HepG2 (cell line): ENCODE measurements at regions not wholly inside any gene's neighbourhood (a gene's known extent, or its start where the extent isn't known, plus 50 kb on each side); places are given as distances from the start of the nearest gene placed in this dataset.

Experiments used
- ATAC-seq: fragments of 200-7000 bp; cut with Tn5 transposase; 3 replicates; pipeline ENCODE4 v1.9.1; 2020; ENCODE audit warnings: mild to moderate bottlenecking, moderate library complexity
- BruUV-seq: library from RNA; stranded (reverse); fragments of 400-500 nt; replicated peaks from 2 replicates; lab custom pipeline; 2021; lab: Mats Ljungman, UMichigan
- CTCF ChIA-PET: fragments of 300-600 bp; formaldehyde crosslinking; extraction: SDS; loops from one replicate; lab custom pipeline; 2021; ENCODE audit warnings: low total read pairs, inconsistent platforms, low intra/inter-chr PET ratio; lab: Yijun Ruan, JAX
- POLR2A ChIA-PET: fragments of 350-600 bp; sonication (Branson Sonifier 250); formaldehyde crosslinking; loops from one replicate; lab custom pipeline; 2020; ENCODE audit warnings: antibody characterized with exemption, inconsistent platforms; lab: Yijun Ruan, JAX
- DNase-seq: peaks from one replicate; pipeline ENCODE4 v3.0.0-alpha.2; 2015; ENCODE audit warnings: low spot score
- FAIRE-seq: peaks from 3 replicates; lab custom pipeline; 2011; peaks lifted over from hg19 to GRCh38; lab: Jason Lieb, UNC
- H2AFZ ChIP-seq: one replicate; pipeline ENCODE4 v1.6.1; 2011; ENCODE audit warnings: low read length, inconsistent platforms
- H3K27ac ChIP-seq: fragments of 300-600 bp; 3 replicates; pipeline ENCODE4 v1.8.0; 2011; ENCODE audit warnings: mixed run types, mild to moderate bottlenecking, mixed read lengths, low read length, inconsistent platforms; ENCODE audit not compliant: insufficient read depth; ENCODE audit errors: extremely low read length
- H3K27me3 ChIP-seq, 2 experiments: fragments of 200-600 bp in 1 of 2; 2 replicates in 1 of 2; 3 replicates in 1 of 2; pipeline versions ENCODE4 v1.6.0 to v1.8.0; 2011; ENCODE audit warnings: low read length in 2 of 2, mild to moderate bottlenecking in 2 of 2, moderate library complexity in 2 of 2, inconsistent platforms in 1 of 2; ENCODE audit not compliant: insufficient read depth in 2 of 2, control insufficient read depth in 1 of 2
- H3K36me3 ChIP-seq, 2 experiments: fragments of 200-600 bp in 1 of 2; replicated peaks in 1 of 2; 2 replicates in 1 of 2; 3 replicates in 1 of 2; pipeline versions ENCODE4 v1.5.1 to v1.8.0; 2011; ENCODE audit warnings: low read length in 2 of 2, inconsistent platforms in 1 of 2; ENCODE audit not compliant: insufficient read depth in 2 of 2, control insufficient read depth in 1 of 2
- H3K4me1 ChIP-seq: 2 replicates; pipeline ENCODE4 v1.5.1; 2012; ENCODE audit warnings: low read length, inconsistent platforms; ENCODE audit not compliant: insufficient read depth
- H3K4me2 ChIP-seq: 2 replicates; pipeline ENCODE4 v1.6.0; 2011; ENCODE audit warnings: low read depth, low read length, inconsistent platforms
- H3K4me3 ChIP-seq, 3 experiments: fragments of 200-600 bp in 1 of 3; sonication (generic), shearing (Covaris generic) in 1 of 3; replicated peaks in 1 of 3; 2 replicates each; pipeline ENCODE4 v1.5.1; 2011 to 2016; ENCODE audit warnings: low read length in 3 of 3, inconsistent platforms in 2 of 3, low read depth in 2 of 3, mild to moderate bottlenecking in 2 of 3, control low read depth in 1 of 3, mixed read lengths in 1 of 3; ENCODE audit not compliant: insufficient read depth in 1 of 3
- H3K79me2 ChIP-seq: one replicate; pipeline ENCODE4 v1.6.1; 2011; ENCODE audit warnings: low read length, inconsistent platforms; ENCODE audit not compliant: insufficient read depth
- H3K9ac ChIP-seq: 2 replicates; pipeline ENCODE4 v1.6.0; 2011; ENCODE audit warnings: mild to moderate bottlenecking, low read depth, low read length, inconsistent platforms; ENCODE audit not compliant: insufficient read depth
- H3K9me3 ChIP-seq: 2 replicates; pipeline ENCODE4 v1.5.1; 2012; ENCODE audit warnings: mild to moderate bottlenecking, low read length
- H4K20me1 ChIP-seq: 2 replicates; pipeline ENCODE4 v1.6.0; 2011; ENCODE audit warnings: inconsistent platforms, mild to moderate bottlenecking, low read length, moderate library complexity; ENCODE audit not compliant: insufficient read depth
- MLLT10 ChIP-seq: sonication (generic); formaldehyde crosslinking; IDR thresholded peaks from 2 replicates; pipeline ENCODE4 v1.4.0; 2020; ENCODE audit warnings: missing genetic modification reagents
- MTERF4 ChIP-seq: sonication (generic); formaldehyde crosslinking; IDR thresholded peaks from 2 replicates; pipeline ENCODE4 v1.8.0; 2023; ENCODE audit warnings: mild to moderate bottlenecking, missing genetic modification reagents
- MXD4 ChIP-seq: IDR thresholded peaks from 2 replicates; pipeline ENCODE4 v1.6.1; 2016; ENCODE audit warnings: mild to moderate bottlenecking, missing biosample characterization, missing genetic modification reagents
- SALL2 ChIP-seq: sonication (generic); formaldehyde crosslinking; IDR thresholded peaks from 2 replicates; pipeline ENCODE4 v1.8.1; 2023; ENCODE audit warnings: mild to moderate bottlenecking, missing genetic modification reagents, inconsistent platforms
- SP2 ChIP-seq: sonication (generic); formaldehyde crosslinking; IDR thresholded peaks from 2 replicates; pipeline ENCODE4 v1.5.1; 2020; ENCODE audit warnings: mild to moderate bottlenecking, missing genetic modification reagents
- TEAD3 ChIP-seq: optimal IDR thresholded peaks from 2 replicates; pipeline ENCODE3; 2016; ENCODE audit warnings: borderline replicate concordance
- ZNF766 ChIP-seq: sonication (generic); formaldehyde crosslinking; IDR thresholded peaks from 2 replicates; pipeline ENCODE4 v1.5.0; 2020; ENCODE audit warnings: missing genetic modification reagents, borderline replicate concordance
- WGBS: methylation state at CpG from one replicate; pipeline ENCODE4 v1.1.6; 2017; ENCODE audit warnings: low lambda C conversion rate; 5-methylcytosine and 5-hydroxymethylcytosine counted together
- in situ Hi-C: cut with HindIII; loops from 2 replicates; pipeline ENCODE4 v1.10.0; 2017; ENCODE audit warnings: low pct_unique_long_range_greater_than_20kb; ENCODE audit not compliant: extremely low pct_ligation_motif_present
- intact Hi-C: fragments of 100-400 bp; cut with micrococcal nuclease; formaldehyde crosslinking; loops from one replicate; pipeline ENCODE4 v1.10.0; 2022; ENCODE audit not compliant: unreplicated experiment
- TF ChIP-seq, protein P1 (sequence below): sonication (generic); formaldehyde crosslinking; IDR thresholded peaks from 2 replicates; pipeline ENCODE4 v1.9.0; 2021; ENCODE audit warnings: mild to moderate bottlenecking, missing genetic modification reagents
- TF ChIP-seq, protein P2 (sequence below): IDR thresholded peaks from 2 replicates; pipeline ENCODE4 v1.6.1; 2016; ENCODE audit warnings: missing compliant biosample characterization, missing genetic modification reagents, borderline replicate concordance
- TF ChIP-seq, protein P3 (sequence below): sonication (generic); formaldehyde crosslinking; IDR thresholded peaks from 2 replicates; pipeline ENCODE4 v1.8.0; 2022; ENCODE audit warnings: missing genetic modification reagents, low read depth, mild to moderate bottlenecking, borderline replicate concordance

- intact Hi-C loops, result no loop called here
- no peak for FAIRE-seq
- no peak for ATAC-seq
- Histone ChIP-seq H3K4me2 (no peak overlapping the region), H3K9ac (no peak overlapping the region), H4K20me1 (no peaks in the 10 kb centered on the region), H3K4me3 (no peak overlapping the region), H3K9me3 (no peaks in the 10 kb centered on the region), H3K4me1 (no peaks in the 10 kb centered on the region), H3K27ac (no peak overlapping the region), H3K36me3 (no peaks in the 10 kb centered on the region), H2AFZ (no peak overlapping the region), H3K27me3 (no peaks in the 10 kb centered on the region), H3K79me2 (no peaks in the 10 kb centered on the region)
- BruUV-seq, result no TSS peak
- POLR2A ChIA-PET, result no interaction called here
- no peak for DNase-seq
- TF ChIP-seq, protein P1, sequence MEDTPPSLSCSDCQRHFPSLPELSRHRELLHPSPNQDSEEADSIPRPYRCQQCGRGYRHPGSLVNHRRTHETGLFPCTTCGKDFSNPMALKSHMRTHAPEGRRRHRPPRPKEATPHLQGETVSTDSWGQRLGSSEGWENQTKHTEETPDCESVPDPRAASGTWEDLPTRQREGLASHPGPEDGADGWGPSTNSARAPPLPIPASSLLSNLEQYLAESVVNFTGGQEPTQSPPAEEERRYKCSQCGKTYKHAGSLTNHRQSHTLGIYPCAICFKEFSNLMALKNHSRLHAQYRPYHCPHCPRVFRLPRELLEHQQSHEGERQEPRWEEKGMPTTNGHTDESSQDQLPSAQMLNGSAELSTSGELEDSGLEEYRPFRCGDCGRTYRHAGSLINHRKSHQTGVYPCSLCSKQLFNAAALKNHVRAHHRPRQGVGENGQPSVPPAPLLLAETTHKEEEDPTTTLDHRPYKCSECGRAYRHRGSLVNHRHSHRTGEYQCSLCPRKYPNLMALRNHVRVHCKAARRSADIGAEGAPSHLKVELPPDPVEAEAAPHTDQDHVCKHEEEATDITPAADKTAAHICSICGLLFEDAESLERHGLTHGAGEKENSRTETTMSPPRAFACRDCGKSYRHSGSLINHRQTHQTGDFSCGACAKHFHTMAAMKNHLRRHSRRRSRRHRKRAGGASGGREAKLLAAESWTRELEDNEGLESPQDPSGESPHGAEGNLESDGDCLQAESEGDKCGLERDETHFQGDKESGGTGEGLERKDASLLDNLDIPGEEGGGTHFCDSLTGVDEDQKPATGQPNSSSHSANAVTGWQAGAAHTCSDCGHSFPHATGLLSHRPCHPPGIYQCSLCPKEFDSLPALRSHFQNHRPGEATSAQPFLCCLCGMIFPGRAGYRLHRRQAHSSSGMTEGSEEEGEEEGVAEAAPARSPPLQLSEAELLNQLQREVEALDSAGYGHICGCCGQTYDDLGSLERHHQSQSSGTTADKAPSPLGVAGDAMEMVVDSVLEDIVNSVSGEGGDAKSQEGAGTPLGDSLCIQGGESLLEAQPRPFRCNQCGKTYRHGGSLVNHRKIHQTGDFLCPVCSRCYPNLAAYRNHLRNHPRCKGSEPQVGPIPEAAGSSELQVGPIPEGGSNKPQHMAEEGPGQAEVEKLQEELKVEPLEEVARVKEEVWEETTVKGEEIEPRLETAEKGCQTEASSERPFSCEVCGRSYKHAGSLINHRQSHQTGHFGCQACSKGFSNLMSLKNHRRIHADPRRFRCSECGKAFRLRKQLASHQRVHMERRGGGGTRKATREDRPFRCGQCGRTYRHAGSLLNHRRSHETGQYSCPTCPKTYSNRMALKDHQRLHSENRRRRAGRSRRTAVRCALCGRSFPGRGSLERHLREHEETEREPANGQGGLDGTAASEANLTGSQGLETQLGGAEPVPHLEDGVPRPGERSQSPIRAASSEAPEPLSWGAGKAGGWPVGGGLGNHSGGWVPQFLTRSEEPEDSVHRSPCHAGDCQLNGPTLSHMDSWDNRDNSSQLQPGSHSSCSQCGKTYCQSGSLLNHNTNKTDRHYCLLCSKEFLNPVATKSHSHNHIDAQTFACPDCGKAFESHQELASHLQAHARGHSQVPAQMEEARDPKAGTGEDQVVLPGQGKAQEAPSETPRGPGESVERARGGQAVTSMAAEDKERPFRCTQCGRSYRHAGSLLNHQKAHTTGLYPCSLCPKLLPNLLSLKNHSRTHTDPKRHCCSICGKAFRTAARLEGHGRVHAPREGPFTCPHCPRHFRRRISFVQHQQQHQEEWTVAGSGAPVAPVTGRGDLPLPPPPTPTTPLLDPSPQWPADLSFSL (CRISPR knock-in tag), result no peak
- TF ChIP-seq, protein P2, sequence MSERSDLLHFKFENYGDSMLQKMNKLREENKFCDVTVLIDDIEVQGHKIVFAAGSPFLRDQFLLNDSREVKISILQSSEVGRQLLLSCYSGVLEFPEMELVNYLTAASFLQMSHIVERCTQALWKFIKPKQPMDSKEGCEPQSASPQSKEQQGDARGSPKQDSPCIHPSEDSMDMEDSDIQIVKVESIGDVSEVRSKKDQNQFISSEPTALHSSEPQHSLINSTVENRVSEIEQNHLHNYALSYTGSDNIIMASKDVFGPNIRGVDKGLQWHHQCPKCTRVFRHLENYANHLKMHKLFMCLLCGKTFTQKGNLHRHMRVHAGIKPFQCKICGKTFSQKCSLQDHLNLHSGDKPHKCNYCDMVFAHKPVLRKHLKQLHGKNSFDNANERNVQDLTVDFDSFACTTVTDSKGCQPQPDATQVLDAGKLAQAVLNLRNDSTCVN (CRISPR knock-in tag), result no peak
- TF ChIP-seq MTERF4 (CRISPR knock-in tag) (no peak), MLLT10 (CRISPR knock-in tag) (no peak), ZNF766 (no peak), SALL2 (no peak), SP2 (no peak), TEAD3 (CRISPR knock-in tag) (no peak), MXD4 (no peak)
- TF ChIP-seq, protein P3, sequence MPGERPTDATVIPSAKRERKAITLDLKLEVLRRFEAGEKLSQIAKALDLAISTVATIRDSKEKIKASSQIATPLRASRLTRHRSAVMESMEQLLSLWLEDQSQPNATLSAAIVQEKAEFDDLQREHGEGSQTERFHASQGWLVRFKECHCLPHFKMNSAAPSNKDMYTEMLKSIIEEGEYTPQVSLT (CRISPR knock-in tag), result no peak
- CTCF ChIA-PET, result no interaction called here
- WGBS, result 64% methylated on average over 3 of the region's 3 CpGs
- in situ Hi-C loops, result no loop called here
These were observed 731.6 kb upstream of the ANKRD30A start for GRCh38 chr10:36393801-36394200.
